RWPE2 (cell line): ENCODE measurements at regions not wholly inside any gene's neighbourhood (a gene's known extent, or its start where the extent isn't known, plus 50 kb on each side); places are given as distances from the start of the nearest gene placed in this dataset.
"Not testable (repeated sequence)": the region's sequence is repeated elsewhere in the genome, so short reads cannot be mapped to it uniquely, and the experiment has no call there.

Experiments
- ATAC-seq: fragments of 200-7000 bp; cut with Tn5 transposase; 3 replicates; pipeline ENCODE4 v1.9.1; 2021; ENCODE audit warnings: low read depth
- DNase-seq: peaks from one replicate; pipeline ENCODE4 v3.0.0-alpha.2; 2020; ENCODE audit warnings: low spot score
- H3K27ac ChIP-seq: fragments of 450-650 bp; 2 replicates; pipeline ENCODE4 v1.5.1; 2017; ENCODE audit warnings: mild to moderate bottlenecking; ENCODE audit not compliant: poor library complexity, severe bottlenecking
- H3K27me3 ChIP-seq: fragments of 250-450 bp; sonication (Bioruptor Pico); 2 replicates; pipeline ENCODE4 v1.5.1; 2021; ENCODE audit warnings: mild to moderate bottlenecking, moderate library complexity; ENCODE audit not compliant: insufficient read depth, poor library complexity, severe bottlenecking
- H3K36me3 ChIP-seq: fragments of 250-450 bp; sonication (Bioruptor Pico); 2 replicates; pipeline ENCODE4 v1.5.1; 2020; ENCODE audit warnings: low read depth, mild to moderate bottlenecking, moderate library complexity
- H3K4me1 ChIP-seq: fragments of 250-450 bp; sonication (Bioruptor Pico); 2 replicates; pipeline ENCODE4 v1.5.1; 2021; ENCODE audit warnings: mild to moderate bottlenecking, moderate library complexity; ENCODE audit not compliant: insufficient read depth, poor library complexity, severe bottlenecking
- H3K4me3 ChIP-seq: fragments of 250-450 bp; sonication (Bioruptor Pico); 2 replicates; pipeline ENCODE4 v1.5.1; 2021; ENCODE audit warnings: mild to moderate bottlenecking, moderate library complexity; ENCODE audit not compliant: severe bottlenecking
- H3K9me3 ChIP-seq: fragments of 250-450 bp; sonication (Bioruptor Pico); 2 replicates; pipeline ENCODE4 v1.5.1; 2021; ENCODE audit warnings: mild to moderate bottlenecking, moderate library complexity; ENCODE audit not compliant: severe bottlenecking
- TF ChIP-seq, protein P1 (sequence below): fragments of 450-650 bp; IDR thresholded peaks from one replicate; pipeline ENCODE4 v1.5.1; 2017; ENCODE audit warnings: mild to moderate bottlenecking, moderate library complexity; ENCODE audit not compliant: poor library complexity, severe bottlenecking

DNA sequence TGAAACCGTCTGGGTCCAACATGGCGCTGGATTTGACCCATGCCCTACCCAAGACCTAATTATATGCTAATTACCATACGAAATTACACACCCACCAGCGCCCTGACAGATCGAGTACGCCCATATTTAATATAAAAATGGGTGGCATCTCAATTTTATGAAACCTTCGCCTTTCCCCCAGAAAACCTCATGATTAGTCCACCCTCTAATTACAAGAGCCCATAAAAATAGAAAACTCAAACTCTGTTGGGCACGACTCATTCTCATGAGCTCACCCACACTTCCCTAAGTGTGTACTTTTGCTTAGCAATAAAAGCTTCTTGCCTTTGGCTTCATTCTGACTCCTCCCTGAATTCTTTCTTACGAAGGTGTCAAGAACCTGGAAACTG is 136.4 kb downstream of the OR2B2 start:
- Histone ChIP-seq H3K36me3 (no peaks in the 10 kb centered on the region), H3K9me3 (no peaks in the 10 kb centered on the region), H3K4me3 (no peak overlapping the region), H3K4me1 (peaks cover 5% of the 10 kb centered on the region), H3K27ac (no peak overlapping the region), H3K27me3 (no peaks in the 10 kb centered on the region)
- DNase-seq, result no peak
- no peak for ATAC-seq
- TF ChIP-seq, protein P1, sequence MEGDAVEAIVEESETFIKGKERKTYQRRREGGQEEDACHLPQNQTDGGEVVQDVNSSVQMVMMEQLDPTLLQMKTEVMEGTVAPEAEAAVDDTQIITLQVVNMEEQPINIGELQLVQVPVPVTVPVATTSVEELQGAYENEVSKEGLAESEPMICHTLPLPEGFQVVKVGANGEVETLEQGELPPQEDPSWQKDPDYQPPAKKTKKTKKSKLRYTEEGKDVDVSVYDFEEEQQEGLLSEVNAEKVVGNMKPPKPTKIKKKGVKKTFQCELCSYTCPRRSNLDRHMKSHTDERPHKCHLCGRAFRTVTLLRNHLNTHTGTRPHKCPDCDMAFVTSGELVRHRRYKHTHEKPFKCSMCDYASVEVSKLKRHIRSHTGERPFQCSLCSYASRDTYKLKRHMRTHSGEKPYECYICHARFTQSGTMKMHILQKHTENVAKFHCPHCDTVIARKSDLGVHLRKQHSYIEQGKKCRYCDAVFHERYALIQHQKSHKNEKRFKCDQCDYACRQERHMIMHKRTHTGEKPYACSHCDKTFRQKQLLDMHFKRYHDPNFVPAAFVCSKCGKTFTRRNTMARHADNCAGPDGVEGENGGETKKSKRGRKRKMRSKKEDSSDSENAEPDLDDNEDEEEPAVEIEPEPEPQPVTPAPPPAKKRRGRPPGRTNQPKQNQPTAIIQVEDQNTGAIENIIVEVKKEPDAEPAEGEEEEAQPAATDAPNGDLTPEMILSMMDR, result no peak

DNA sequence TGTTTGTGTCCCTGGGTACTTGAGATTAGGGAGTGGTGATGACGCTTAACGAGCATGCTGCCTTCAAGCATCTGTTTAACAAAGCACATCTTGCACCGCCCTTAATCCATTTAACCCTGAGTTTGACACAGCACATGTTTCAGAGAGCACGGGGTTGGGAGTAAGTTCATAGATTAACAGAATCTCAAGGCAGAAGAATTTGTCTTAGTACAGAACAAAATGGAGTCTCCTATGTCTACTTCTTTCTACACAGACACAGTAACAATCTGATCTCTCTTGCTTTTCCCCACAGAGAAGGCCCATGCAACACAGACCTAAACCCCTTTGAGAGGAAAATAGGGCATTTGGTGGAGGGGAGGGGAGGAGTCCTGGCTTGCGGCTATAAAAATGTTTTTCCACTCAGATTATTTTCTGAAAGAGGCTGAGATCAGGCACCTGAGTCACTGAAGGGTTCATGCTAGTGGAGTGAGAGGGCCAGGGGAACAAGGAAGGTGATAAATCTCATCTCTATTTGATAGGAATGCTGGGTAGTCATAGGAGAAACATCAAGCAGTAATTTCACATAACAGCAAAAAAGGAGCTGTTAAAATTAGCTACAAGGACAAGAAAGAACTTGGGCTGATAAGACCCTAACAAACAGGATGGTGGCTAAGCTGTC is 136.9 kb downstream of the OR2B2 start:
- H3K27me3 ChIP-seq, H3K4me3 ChIP-seq, H3K27ac ChIP-seq, H3K36me3 ChIP-seq, DNase-seq, H3K9me3 ChIP-seq, H3K4me1 ChIP-seq: not testable (repeated sequence)
- peak; percentile 50; the same call in 2 of the 3 replicates for ATAC-seq

DNA sequence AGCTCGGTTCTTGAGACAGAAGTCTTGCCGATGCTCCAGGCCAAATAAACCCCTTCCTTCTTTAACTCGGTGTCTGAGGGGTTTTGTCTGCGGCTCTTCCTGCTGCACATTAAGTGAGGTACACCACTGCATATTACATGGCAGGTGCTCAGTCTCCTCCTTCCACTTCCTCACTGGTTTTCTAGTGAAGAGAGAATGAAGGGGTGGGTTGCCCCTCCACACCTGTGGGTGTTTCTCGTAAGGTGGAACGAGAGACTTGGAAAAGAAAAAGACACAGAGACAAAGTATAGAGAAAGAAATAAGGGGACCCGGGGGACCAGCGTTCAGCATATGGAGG is 138.0 kb downstream of the OR2B2 start:
- not testable (repeated sequence) for H3K27ac ChIP-seq

DNA sequence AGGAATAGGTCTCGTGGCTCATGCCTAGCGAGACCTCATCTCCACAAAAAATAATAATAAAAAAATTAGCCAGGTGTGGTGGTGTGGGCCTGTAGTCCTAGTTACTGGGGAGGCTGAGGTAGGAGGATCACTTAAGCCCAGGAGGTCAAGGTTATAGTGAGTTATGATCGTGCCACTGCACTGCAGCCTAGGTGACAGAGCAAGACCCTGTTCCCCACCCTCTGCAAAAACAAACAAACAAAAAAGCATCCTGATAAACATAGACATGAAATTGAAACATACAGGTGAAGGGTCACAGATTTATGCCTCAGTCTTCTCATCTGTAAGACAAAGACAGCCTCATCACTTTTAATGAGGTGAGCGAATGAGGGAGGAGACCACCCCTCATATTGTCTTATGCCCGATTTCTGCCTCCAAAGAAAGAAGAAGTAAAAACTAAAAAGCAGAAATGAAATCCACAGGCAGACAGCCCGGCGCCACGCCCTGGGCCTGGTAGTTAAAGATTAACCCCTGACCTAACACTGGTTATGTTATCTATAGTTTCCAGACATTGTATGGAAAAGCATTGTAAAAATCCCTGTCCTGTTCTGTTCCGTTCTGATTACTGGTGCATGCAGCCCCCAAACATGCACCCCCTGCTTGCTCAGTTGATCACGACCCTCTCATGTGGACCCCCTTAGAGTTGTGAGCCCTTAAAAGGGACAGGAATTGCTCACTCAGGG is 138.5 kb downstream of the OR2B2 start:
- not testable (repeated sequence) for ATAC-seq, DNase-seq, H3K27ac ChIP-seq, H3K36me3 ChIP-seq, H3K9me3 ChIP-seq, H3K4me3 ChIP-seq, H3K27me3 ChIP-seq, H3K4me1 ChIP-seq

More for the DNA sequence above, 138.0 kb downstream of the OR2B2 start:
- DNase-seq, H3K4me1 ChIP-seq, ATAC-seq, H3K9me3 ChIP-seq, H3K4me3 ChIP-seq, H3K36me3 ChIP-seq, H3K27me3 ChIP-seq: not testable (repeated sequence)

DNA sequence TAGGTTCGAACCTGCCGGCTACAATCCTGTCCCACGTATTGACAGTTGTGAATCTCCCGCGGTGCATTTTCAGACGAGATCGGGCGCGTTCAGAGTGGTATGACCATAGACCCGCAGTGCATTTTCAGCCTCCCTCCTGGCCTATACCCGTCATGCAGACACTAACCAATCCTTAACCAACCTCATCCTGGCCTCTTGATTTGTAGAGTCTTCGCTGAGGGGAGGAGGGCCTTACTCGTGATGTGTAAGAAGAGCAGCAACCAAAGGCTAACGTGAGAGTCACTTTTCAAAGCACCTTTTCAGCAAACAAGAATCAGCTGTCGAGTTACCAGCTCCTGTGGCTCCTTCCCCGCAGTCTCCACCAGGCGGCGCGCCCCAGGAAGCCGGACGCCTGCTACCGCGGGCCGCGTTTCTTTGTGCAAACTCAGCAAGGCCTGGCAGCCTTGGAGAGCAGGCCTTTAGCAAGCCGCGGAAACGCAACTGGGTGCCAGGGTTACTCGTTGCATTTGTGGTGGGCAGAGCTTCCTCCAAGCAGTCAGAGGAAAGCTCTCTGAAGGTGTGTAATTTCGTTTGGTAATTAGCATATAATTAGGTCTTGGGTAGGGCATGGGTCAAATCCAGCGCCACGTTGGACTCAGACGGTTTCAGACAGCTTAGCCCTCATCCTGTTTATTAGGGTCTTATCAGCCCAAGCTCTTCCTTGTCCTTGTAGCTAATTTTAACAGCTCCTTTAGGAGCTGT is 139.8 kb downstream of the OR2B2 start:
- ATAC-seq, result peak; percentile 87
- no peaks in the 10 kb centered on the region for H3K9me3 ChIP-seq
- no peaks in the 10 kb centered on the region for H3K27me3 ChIP-seq
- no peak overlapping the region for H3K27ac ChIP-seq
- H3K4me1 ChIP-seq, result no peaks in the 10 kb centered on the region
- H3K36me3 ChIP-seq, result no peaks in the 10 kb centered on the region
- TF ChIP-seq, protein P1, result peak; percentile 92
- peak; percentile 74 for DNase-seq
- H3K4me3 ChIP-seq, result no peak overlapping the region

DNA sequence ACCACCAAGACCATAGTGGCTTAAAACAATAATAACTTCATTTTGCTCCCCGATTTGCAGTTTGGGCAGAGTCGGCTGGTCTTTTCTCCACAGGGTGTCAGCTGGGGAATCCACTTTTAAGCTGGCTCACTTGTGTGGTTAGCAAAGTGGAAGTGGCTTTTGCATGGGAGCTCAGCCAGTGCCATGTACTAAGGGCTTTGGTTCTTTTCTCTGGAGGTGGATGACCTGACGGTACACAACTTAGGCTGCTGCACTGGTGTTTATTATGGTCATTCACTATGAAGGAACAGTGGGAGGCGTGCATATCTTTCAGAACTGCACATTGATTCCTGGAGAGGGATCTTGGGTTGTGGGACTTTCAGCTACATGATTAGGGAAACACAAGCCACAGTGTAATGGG is 141.0 kb downstream of the OR2B2 start:
- Histone ChIP-seq H3K27ac (no peak overlapping the region), H3K27me3 (no peaks in the 10 kb centered on the region), H3K4me1 (no peaks in the 10 kb centered on the region), H3K9me3 (no peaks in the 10 kb centered on the region), H3K36me3 (no peaks in the 10 kb centered on the region), H3K4me3 (no peak overlapping the region)
- ATAC-seq (no peak), DNase-seq (no peak)
- TF ChIP-seq, protein P1, result no peak
